Mesendoderm (in vitro differentiated cells): ENCODE measurements at regions not wholly inside any gene's neighbourhood (a gene's known extent, or its start where the extent isn't known, plus 50 kb on each side); places are given as distances from the start of the nearest gene placed in this dataset.

Experiments used
- DNase-seq: peaks from one replicate; pipeline ENCODE4 v3.0.0; 2013
- H2AK5ac ChIP-seq: 2 replicates; pipeline ENCODE4 v1.6.1; 2013; ENCODE audit warnings: low read length, inconsistent platforms
- H2BK120ac ChIP-seq: 2 replicates; pipeline ENCODE4 v1.6.1; 2013; ENCODE audit warnings: low read depth, mild to moderate bottlenecking, low read length, moderate library complexity, mixed read lengths
- H2BK15ac ChIP-seq: replicated peaks from 2 replicates; pipeline ENCODE4 v1.6.1; 2013; ENCODE audit warnings: low read depth, mild to moderate bottlenecking, moderate library complexity
- H2BK5ac ChIP-seq: 2 replicates; pipeline ENCODE4 v1.6.1; 2013; ENCODE audit warnings: low read length, inconsistent platforms
- H3K18ac ChIP-seq: 2 replicates; pipeline ENCODE4 v1.6.1; 2013; ENCODE audit warnings: mild to moderate bottlenecking, low read length, mixed read lengths
- H3K23ac ChIP-seq: one replicate; pipeline ENCODE4 v1.6.1; 2013; ENCODE audit warnings: low read length
- H3K27ac ChIP-seq: 2 replicates; pipeline ENCODE4 v1.5.1; 2013; ENCODE audit warnings: low read depth, mild to moderate bottlenecking, inconsistent platforms, low read length, moderate library complexity
- H3K27me3 ChIP-seq: 2 replicates; pipeline ENCODE4 v1.6.1; 2013; ENCODE audit warnings: low read length, control low read depth, mild to moderate bottlenecking, inconsistent platforms; ENCODE audit not compliant: insufficient read depth, poor library complexity
- H3K36me3 ChIP-seq: 2 replicates; pipeline ENCODE4 v1.6.1; 2013; ENCODE audit warnings: low read length, inconsistent platforms; ENCODE audit not compliant: control insufficient read depth, insufficient read depth
- H3K4ac ChIP-seq: one replicate; pipeline ENCODE4 v1.6.1; 2013; ENCODE audit warnings: low read depth, mild to moderate bottlenecking, low read length, moderate library complexity
- H3K4me1 ChIP-seq: 2 replicates; pipeline ENCODE4 v1.6.1; 2013; ENCODE audit warnings: low read depth, low read length, inconsistent platforms; ENCODE audit not compliant: control insufficient read depth
- H3K4me2 ChIP-seq: 2 replicates; pipeline ENCODE4 v1.6.1; 2013; ENCODE audit warnings: low read length
- H3K4me3 ChIP-seq: 2 replicates; pipeline ENCODE4 v1.5.1; 2013; ENCODE audit warnings: mild to moderate bottlenecking, low read length
- H3K56ac ChIP-seq: one replicate; pipeline ENCODE4 v1.6.1; 2013; ENCODE audit warnings: low read length
- H3K79me1 ChIP-seq: 2 replicates; pipeline ENCODE4 v1.6.1; 2013; ENCODE audit warnings: low read length, inconsistent platforms
- H3K79me2 ChIP-seq: 2 replicates; pipeline ENCODE4 v1.6.1; 2013; ENCODE audit warnings: mild to moderate bottlenecking, low read length; ENCODE audit not compliant: control insufficient read depth, insufficient read depth
- H3K9ac ChIP-seq: 2 replicates; pipeline ENCODE4 v1.6.1; 2013; ENCODE audit warnings: low read length, inconsistent platforms
- H4K5ac ChIP-seq: one replicate; pipeline ENCODE4 v1.6.1; 2013; ENCODE audit warnings: low read length
- H4K8ac ChIP-seq: one replicate; pipeline ENCODE4 v1.6.1; 2013; ENCODE audit warnings: low read depth, mild to moderate bottlenecking, control low read depth, low read length, moderate library complexity
- WGBS: extraction: QIAGEN DNeasy Blood & Tissue Kit; methylation state at CpG from one replicate; pipeline ENCODE4 v1.1.7; 2013; ENCODE audit warnings: low lambda C conversion rate, missing lambda C conversion rate; ENCODE audit not compliant: insufficient coverage; ENCODE audit errors: extremely low coverage; 5-methylcytosine and 5-hydroxymethylcytosine counted together

- H4K8ac ChIP-seq: no peak overlapping the region
- H2BK15ac ChIP-seq: no peak overlapping the region
- H3K27me3 ChIP-seq: no peaks in the 10 kb centered on the region
- H3K4me3 ChIP-seq: no peak overlapping the region
- H2AK5ac ChIP-seq: no peak overlapping the region
- H2BK120ac ChIP-seq: no peak overlapping the region
- no CpG with 5 or more reads among the region's 1 CpG for WGBS
- no peak overlapping the region for H4K5ac ChIP-seq
- H3K56ac ChIP-seq: no peak overlapping the region
- H3K79me2 ChIP-seq: no peaks in the 10 kb centered on the region
- H3K4ac ChIP-seq: no peak overlapping the region
- DNase-seq: no peak
- no peak overlapping the region for H3K9ac ChIP-seq
- H2BK5ac ChIP-seq: no peak overlapping the region
- no peak overlapping the region for H3K23ac ChIP-seq
- H3K18ac ChIP-seq: no peak overlapping the region
- no peak overlapping the region for H3K27ac ChIP-seq
- no peaks in the 10 kb centered on the region for H3K79me1 ChIP-seq
- no peaks in the 10 kb centered on the region for H3K4me1 ChIP-seq
- no peak overlapping the region for H3K4me2 ChIP-seq
- H3K36me3 ChIP-seq: no peaks in the 10 kb centered on the region
These were observed 291.3 kb downstream of the GUCY2F start for GRCh38 chrX:109190542-109190941.

GRCh38 chrX:109187473-109188168 is 294.3 kb downstream of the GUCY2F start:
- Histone ChIP-seq H3K9ac (no peak overlapping the region), H3K4me3 (no peak overlapping the region), H2BK15ac (no peak overlapping the region), H2BK120ac (no peak overlapping the region), H3K4me1 (no peaks in the 10 kb centered on the region), H3K36me3 (no peaks in the 10 kb centered on the region), H3K79me1 (no peaks in the 10 kb centered on the region), H3K23ac (no peak overlapping the region), H4K8ac (no peak overlapping the region), H2BK5ac (no peak overlapping the region), H3K18ac (no peak overlapping the region), H2AK5ac (no peak overlapping the region), H3K4ac (no peak overlapping the region), H4K5ac (no peak overlapping the region), H3K27me3 (no peaks in the 10 kb centered on the region), H3K27ac (no peak overlapping the region), H3K56ac (no peak overlapping the region), H3K4me2 (no peak overlapping the region), H3K79me2 (no peaks in the 10 kb centered on the region)
- DNase-seq: no peak
- WGBS: no CpG with 5 or more reads among the region's 2 CpGs

GRCh38 chrX:109186939-109187338 is 294.9 kb downstream of the GUCY2F start:
- H3K4ac ChIP-seq: no peak overlapping the region
- no peaks in the 10 kb centered on the region for H3K27me3 ChIP-seq
- no peak overlapping the region for H3K23ac ChIP-seq
- no peak overlapping the region for H3K4me2 ChIP-seq
- no peak overlapping the region for H3K27ac ChIP-seq
- H3K9ac ChIP-seq: no peak overlapping the region
- no peak overlapping the region for H3K56ac ChIP-seq
- H4K8ac ChIP-seq: no peak overlapping the region
- no peaks in the 10 kb centered on the region for H3K36me3 ChIP-seq
- DNase-seq: no peak
- no peaks in the 10 kb centered on the region for H3K79me2 ChIP-seq
- H2BK15ac ChIP-seq: no peak overlapping the region
- no peak overlapping the region for H2AK5ac ChIP-seq
- WGBS: no CpG with 5 or more reads among the region's 4 CpGs
- H3K79me1 ChIP-seq: no peaks in the 10 kb centered on the region
- no peak overlapping the region for H3K4me3 ChIP-seq
- H4K5ac ChIP-seq: no peak overlapping the region
- H3K4me1 ChIP-seq: no peaks in the 10 kb centered on the region
- no peak overlapping the region for H3K18ac ChIP-seq
- no peak overlapping the region for H2BK5ac ChIP-seq
- H2BK120ac ChIP-seq: no peak overlapping the region

- Histone ChIP-seq H3K56ac (no peak overlapping the region), H3K9ac (no peak overlapping the region), H3K27ac (no peak overlapping the region), H3K4me1 (no peaks in the 10 kb centered on the region), H2AK5ac (no peak overlapping the region), H2BK5ac (no peak overlapping the region), H3K18ac (no peak overlapping the region), H2BK15ac (no peak overlapping the region), H3K79me2 (no peaks in the 10 kb centered on the region), H4K8ac (no peak overlapping the region), H4K5ac (no peak overlapping the region), H3K4me3 (no peak overlapping the region), H3K36me3 (no peaks in the 10 kb centered on the region), H3K79me1 (no peaks in the 10 kb centered on the region), H3K4me2 (no peak overlapping the region), H3K27me3 (no peaks in the 10 kb centered on the region), H3K23ac (no peak overlapping the region), H3K4ac (no peak overlapping the region), H2BK120ac (no peak overlapping the region)
- DNase-seq: no peak
These were observed 297.3 kb downstream of the GUCY2F start for GRCh38 chrX:109184506-109185139.

GRCh38 chrX:109172091-109172602 is 309.7 kb downstream of the GUCY2F start:
- Histone ChIP-seq H2BK120ac (no peak overlapping the region), H4K8ac (no peak overlapping the region), H3K79me1 (no peaks in the 10 kb centered on the region), H3K9ac (no peak overlapping the region), H3K23ac (no peak overlapping the region), H3K36me3 (no peaks in the 10 kb centered on the region), H3K27ac (no peak overlapping the region), H4K5ac (no peak overlapping the region), H2BK5ac (no peak overlapping the region), H3K4me2 (no peak overlapping the region), H3K4ac (no peak overlapping the region), H3K18ac (no peak overlapping the region), H2BK15ac (no peak overlapping the region), H3K4me1 (no peaks in the 10 kb centered on the region), H3K79me2 (no peaks in the 10 kb centered on the region), H3K56ac (no peak overlapping the region), H2AK5ac (no peak overlapping the region), H3K27me3 (no peaks in the 10 kb centered on the region), H3K4me3 (no peak overlapping the region)
- no CpG with 5 or more reads among the region's 4 CpGs for WGBS
- DNase-seq: no peak
